Astrocyte of the hippocampus (primary cell): ENCODE measurements at regions not wholly inside any gene's neighbourhood (a gene's known extent, or its start where the extent isn't known, plus 50 kb on each side); places are given as distances from the start of the nearest gene placed in this dataset.

ENCODE experiments used
- DNase-seq: peaks from one replicate; pipeline ENCODE4 v3.0.0; 2011; ENCODE audit warnings: low read depth, low spot score

DNA sequence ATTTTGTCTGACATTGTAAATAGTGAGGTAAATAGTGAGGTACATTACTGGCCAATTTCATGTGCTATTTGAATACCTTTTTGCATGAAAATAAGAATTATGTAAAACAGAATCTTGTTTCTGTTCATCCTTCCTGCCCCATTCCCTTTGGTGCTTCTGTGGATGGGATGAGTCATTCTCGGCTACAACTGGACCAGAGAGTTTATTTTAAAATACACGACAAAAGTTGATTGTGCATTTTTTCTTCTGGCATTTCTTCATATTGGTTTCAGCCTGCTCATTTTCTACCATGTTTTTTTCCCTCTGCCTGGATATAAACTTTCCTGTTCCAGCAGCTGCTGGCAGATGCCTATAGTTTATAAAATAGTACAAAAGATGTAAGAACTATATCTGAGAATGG lies 107.5 kb downstream of the CYSLTR2 start:
- no peak for DNase-seq

DNA sequence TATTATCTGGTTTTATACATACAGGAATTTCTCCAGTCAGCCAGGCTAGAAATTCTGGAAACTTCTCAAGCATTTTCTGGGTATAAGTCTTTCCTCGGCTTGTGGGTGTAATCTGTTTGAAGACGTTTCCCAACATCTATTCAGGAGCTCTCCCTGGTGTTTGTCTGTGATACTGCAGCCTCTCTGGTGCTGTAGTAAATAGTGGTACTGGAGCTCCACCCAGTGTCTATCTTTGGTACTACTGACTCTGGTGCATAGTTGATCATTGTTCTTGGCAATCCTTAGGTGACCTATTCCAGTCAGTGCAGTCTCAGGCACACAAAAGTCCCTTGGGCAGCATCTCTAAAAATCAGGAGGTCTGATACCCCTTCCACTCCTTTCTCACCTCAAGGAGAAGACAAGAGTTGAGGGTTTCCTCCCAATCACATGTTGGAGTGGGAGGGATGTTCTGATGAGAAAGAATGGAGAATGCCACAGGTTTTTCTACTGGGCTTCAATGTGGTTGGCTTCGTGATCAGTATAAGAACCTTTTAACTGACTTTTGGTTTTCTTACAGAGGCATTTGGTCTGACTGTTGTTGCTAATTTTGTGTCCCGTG lies 115.5 kb downstream of the CYSLTR2 start:
- peak; percentile 94 for DNase-seq

GRCh38 chr13:48770372-48770771 lies 116.6 kb downstream of the CYSLTR2 start:
- no peak for DNase-seq

GRCh38 chr13:48772908-48773307 lies 119.2 kb downstream of the CYSLTR2 start:
- DNase-seq, result no peak

- DNase-seq, result no peak
These were observed 120.0 kb downstream of the CYSLTR2 start for GRCh38 chr13:48773531-48774275.

DNA sequence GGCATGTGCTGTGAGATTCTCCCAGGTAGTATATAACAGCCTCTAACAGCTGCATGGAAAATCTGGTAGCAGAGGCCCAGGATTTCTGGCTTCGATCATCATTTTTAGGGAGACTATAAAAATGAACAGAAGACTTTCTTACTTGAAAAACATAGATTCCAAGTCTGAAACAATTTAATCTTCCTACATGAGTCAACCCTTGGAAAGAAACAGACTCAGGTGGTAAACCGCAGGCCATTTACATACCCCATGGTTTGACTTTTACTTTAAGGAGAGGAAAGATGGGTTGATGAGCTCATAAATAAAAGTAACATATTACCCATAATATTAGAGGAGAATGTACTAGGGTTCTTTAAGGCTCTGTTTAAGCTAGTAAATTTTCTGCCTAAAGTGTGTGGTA lies 121.6 kb downstream of the CYSLTR2 start:
- peak; percentile 60 for DNase-seq

- DNase-seq, result peak; percentile 82
These were observed 122.1 kb downstream of the CYSLTR2 start for GRCh38 chr13:48775804-48776203.

DNA sequence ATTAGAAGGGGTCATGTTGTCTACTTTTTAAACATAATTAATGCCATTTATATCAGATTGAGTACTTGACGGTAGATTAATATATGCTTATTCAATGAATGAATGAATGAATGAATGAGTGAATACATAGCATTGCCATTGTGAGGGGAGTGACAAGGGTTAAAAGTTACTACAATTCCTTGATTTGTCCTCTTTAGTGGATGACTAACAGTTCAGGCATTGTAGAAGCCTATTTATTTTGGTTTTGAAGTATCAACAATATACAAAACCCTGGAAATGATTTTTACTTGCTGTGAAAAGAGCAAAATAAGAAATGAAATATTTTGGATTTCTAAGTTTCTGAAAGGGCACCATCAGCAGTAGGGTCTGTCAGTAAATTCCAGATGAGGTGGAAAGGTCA lies 122.7 kb downstream of the CYSLTR2 start:
- DNase-seq, result peak; percentile 19

GRCh38 chr13:48778610-48779009 lies 124.9 kb downstream of the CYSLTR2 start:
- no peak for DNase-seq

GRCh38 chr13:48780713-48781341 lies 127.1 kb downstream of the CYSLTR2 start:
- no peak for DNase-seq

DNA sequence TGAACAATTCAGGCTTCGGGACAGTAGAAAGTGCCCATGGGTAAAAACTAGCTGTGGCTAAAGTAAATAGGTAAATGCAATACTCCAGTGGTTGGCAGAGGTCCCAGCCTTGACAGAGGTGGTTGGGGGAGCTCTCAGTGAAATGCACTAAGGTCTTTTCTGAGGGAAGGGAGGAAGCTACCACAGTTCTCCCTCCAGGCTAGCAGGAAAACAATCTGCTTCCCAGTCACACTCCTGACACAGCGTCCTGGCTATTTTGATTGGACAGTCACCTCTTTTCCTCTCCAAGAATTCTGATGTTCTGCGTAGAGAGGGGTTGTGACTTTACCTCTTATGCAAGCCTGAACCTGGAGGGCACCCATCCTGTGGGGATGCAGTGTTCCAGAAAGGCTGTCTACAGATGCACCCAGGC lies 128.7 kb downstream of the CYSLTR2 start:
- DNase-seq, result no peak

DNA sequence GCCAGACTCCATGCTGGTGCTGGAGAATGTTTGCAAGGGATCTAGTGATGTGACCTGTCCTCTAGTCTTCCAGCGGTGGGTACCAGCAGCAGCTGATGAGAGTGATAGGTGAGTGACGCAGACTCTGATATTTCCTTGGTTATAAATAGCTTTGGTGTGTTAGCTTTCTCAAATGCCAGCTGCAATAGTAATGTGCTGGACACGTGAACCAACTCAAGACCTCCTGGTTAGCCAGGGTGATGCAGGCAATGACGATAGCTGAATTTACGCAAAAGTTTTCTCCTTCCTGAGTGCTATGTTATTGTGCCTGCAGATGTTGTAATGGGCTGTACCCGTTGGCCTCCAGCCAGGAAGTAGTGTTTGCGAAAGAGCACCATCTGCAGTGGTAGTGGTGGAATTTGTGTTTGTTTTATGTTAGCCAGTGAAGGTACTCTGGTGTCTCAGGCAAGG lies 129.5 kb downstream of the CYSLTR2 start:
- DNase-seq, result peak; percentile 16

- no peak for DNase-seq
These were observed 130.0 kb downstream of the CYSLTR2 start for GRCh38 chr13:48783695-48784230.

GRCh38 chr13:48784916-48785548 lies 131.3 kb downstream of the CYSLTR2 start:
- no peak for DNase-seq

DNA sequence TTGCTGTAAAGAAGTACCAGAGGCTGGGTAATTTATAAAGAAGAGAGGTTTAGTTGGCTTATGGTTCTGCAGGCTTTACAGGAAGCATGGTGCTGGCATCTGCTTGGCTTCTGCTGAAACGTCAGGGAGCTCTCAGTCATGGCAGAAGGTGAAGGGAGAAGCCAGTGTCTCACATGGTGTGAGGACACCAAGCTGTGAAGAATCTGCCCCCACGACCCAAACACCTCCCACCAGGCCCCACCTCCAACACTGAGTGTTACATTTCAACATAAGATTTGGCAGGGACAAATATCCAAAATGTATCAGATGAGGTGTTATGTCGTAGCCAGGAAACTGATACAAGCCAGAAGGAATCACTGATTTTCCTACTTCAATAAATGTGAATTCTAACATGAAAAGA lies 136.5 kb downstream of the CYSLTR2 start:
- no peak for DNase-seq

GRCh38 chr13:48790966-48791365 lies 137.2 kb downstream of the CYSLTR2 start:
- DNase-seq, result no peak

- no peak for DNase-seq
These were observed 143.4 kb downstream of the CYSLTR2 start for GRCh38 chr13:48797127-48797526.

- DNase-seq, result no peak
These were observed 144.0 kb downstream of the CYSLTR2 start for GRCh38 chr13:48797761-48798160.

GRCh38 chr13:48798180-48798579 lies 144.5 kb downstream of the CYSLTR2 start:
- no peak for DNase-seq

GRCh38 chr13:48801255-48801654 lies 147.5 kb downstream of the CYSLTR2 start:
- no peak for DNase-seq

GRCh38 chr13:48804821-48805601 lies 151.3 kb downstream of the CYSLTR2 start:
- DNase-seq, result no peak
